DND-41 (cell line): ENCODE measurements at regions not wholly inside any gene's neighbourhood (a gene's known extent, or its start where the extent isn't known, plus 50 kb on each side); places are given as distances from the start of the nearest gene placed in this dataset.

ENCODE experiments used
- EZH2 ChIP-seq: IDR thresholded peaks from 3 replicates; pipeline ENCODE4 v1.6.1; 2012; ENCODE audit warnings: borderline replicate concordance, low read depth, mild to moderate bottlenecking, moderate library complexity, low read length, inconsistent platforms; ENCODE audit not compliant: severe bottlenecking
- TF ChIP-seq, protein P1 (sequence below): IDR thresholded peaks from 2 replicates; pipeline ENCODE4 v1.5.1; 2012; ENCODE audit warnings: borderline replicate concordance, low read length, moderate library complexity, mild to moderate bottlenecking; ENCODE audit not compliant: poor library complexity, severe bottlenecking; ENCODE audit errors: extremely low read depth

DNA sequence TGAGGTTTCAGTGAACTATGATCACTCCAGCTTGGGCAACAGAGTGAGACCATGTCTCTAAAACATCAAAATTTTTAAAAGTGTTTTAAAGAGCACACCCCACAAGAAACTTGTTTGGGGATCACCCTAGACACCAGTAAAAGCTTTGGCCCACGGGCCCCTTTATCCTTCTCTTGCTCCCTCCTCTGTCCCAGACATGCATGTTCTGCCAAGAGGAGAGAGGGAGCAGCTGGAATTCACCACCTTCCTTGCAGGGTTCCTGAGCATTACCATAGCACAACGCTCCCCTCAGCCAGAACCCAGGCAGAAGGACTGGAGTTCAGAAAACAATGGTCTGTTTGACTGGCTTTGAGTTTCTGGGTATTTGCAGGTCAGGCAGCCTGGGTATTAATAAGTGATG lies 214.3 kb upstream of the CDH5 start:
- TF ChIP-seq, protein P1, sequence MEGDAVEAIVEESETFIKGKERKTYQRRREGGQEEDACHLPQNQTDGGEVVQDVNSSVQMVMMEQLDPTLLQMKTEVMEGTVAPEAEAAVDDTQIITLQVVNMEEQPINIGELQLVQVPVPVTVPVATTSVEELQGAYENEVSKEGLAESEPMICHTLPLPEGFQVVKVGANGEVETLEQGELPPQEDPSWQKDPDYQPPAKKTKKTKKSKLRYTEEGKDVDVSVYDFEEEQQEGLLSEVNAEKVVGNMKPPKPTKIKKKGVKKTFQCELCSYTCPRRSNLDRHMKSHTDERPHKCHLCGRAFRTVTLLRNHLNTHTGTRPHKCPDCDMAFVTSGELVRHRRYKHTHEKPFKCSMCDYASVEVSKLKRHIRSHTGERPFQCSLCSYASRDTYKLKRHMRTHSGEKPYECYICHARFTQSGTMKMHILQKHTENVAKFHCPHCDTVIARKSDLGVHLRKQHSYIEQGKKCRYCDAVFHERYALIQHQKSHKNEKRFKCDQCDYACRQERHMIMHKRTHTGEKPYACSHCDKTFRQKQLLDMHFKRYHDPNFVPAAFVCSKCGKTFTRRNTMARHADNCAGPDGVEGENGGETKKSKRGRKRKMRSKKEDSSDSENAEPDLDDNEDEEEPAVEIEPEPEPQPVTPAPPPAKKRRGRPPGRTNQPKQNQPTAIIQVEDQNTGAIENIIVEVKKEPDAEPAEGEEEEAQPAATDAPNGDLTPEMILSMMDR, result no peak
- TF ChIP-seq EZH2, result no peak
